B cell (primary cell): ENCODE measurements at regions not wholly inside any gene's neighbourhood (a gene's known extent, or its start where the extent isn't known, plus 50 kb on each side); places are given as distances from the start of the nearest gene placed in this dataset.
"Not testable (repeated sequence)": the region's sequence is repeated elsewhere in the genome, so short reads cannot be mapped to it uniquely, and the experiment has no call there.

ENCODE experiments used
- ATAC-seq: fragments of 200-7000 bp; cut with Tn5 transposase; one replicate; pipeline ENCODE4 v1.10.0; 2021; ENCODE audit warnings: low read depth, mild to moderate bottlenecking, moderate number of reproducible peaks, moderate library complexity
- CTCF ChIA-PET: fragments of 350-600 bp; sonication (Branson Sonifier 250); formaldehyde crosslinking; loops from one replicate; lab custom pipeline; 2021; ENCODE audit warnings: antibody characterized with exemption, inconsistent platforms; lab: Charles Lee
- POLR2A ChIA-PET: fragments of 350-600 bp; sonication (Branson Sonifier 250); formaldehyde crosslinking; loops from one replicate; lab custom pipeline; 2021; ENCODE audit warnings: antibody characterized with exemption; lab: Charles Lee
- DNase-seq: peaks from one replicate; pipeline ENCODE4 v3.0.0; 2013
- H2AFZ ChIP-seq: 2 replicates; pipeline ENCODE4 v1.6.1; 2012; ENCODE audit warnings: mild to moderate bottlenecking, low read depth, low read length; ENCODE audit not compliant: insufficient read depth, poor library complexity, severe bottlenecking
- H3K27ac ChIP-seq, 2 donors: 1 replicate in 1 of 2; 2 replicates in 1 of 2; pipeline ENCODE4 v1.5.1; 2012 to 2013; ENCODE audit warnings: low read length in 2 of 2, mild to moderate bottlenecking in 2 of 2, moderate library complexity in 1 of 2
- H3K27me3 ChIP-seq, 4 experiments: fragments of 200-600 bp in 1 of 4; sonication (generic) in 1 of 4; replicated peaks in 1 of 4; 1 replicate in 2 of 4; 2 replicates in 2 of 4; pipeline versions ENCODE4 v1.6.1 to v1.7.0; 2013 to 2016; ENCODE audit warnings: low read length in 3 of 4, mild to moderate bottlenecking in 2 of 4, mixed read lengths in 1 of 4, moderate library complexity in 1 of 4; ENCODE audit not compliant: insufficient read depth in 4 of 4, control insufficient read depth in 3 of 4; ENCODE audit errors: control extremely low read depth in 1 of 4
- H3K36me3 ChIP-seq, 2 experiments: replicated peaks in 1 of 2; 1 replicate in 1 of 2; 2 replicates in 1 of 2; pipeline versions ENCODE4 v1.6.1 to v1.7.1; 2013; ENCODE audit warnings: low read length in 1 of 2; ENCODE audit not compliant: insufficient read depth in 2 of 2, control insufficient read depth in 1 of 2; ENCODE audit errors: control extremely low read depth in 1 of 2, extremely low read depth in 1 of 2
- H3K4me1 ChIP-seq, 2 donors: fragments of 200-600 bp in 1 of 2; sonication (generic) in 1 of 2; 1 replicate in 1 of 2; 2 replicates in 1 of 2; pipeline versions ENCODE4 v1.5.1 to v1.6.1; 2013 to 2017; ENCODE audit warnings: low read length in 2 of 2; ENCODE audit not compliant: control insufficient read depth in 2 of 2, insufficient read depth in 2 of 2
- H3K4me2 ChIP-seq: replicated peaks from 2 replicates; pipeline ENCODE3; 2012; ENCODE audit warnings: mild to moderate bottlenecking, low read depth, low read length; ENCODE audit not compliant: poor library complexity, severe bottlenecking
- H3K4me3 ChIP-seq, 5 experiments: fragments of 200-600 bp in 1 of 5; sonication (generic) in 1 of 5; 1 replicate in 3 of 5; 2 replicates in 2 of 5; pipeline versions ENCODE4 v1.5.1 to v1.7.0; 2011 to 2016; ENCODE audit warnings: low read length in 4 of 5, mild to moderate bottlenecking in 4 of 5, low read depth in 2 of 5, control low read depth in 1 of 5, moderate library complexity in 1 of 5; ENCODE audit not compliant: insufficient read depth in 1 of 5; ENCODE audit errors: control extremely low read depth in 1 of 5, extremely low read depth in 1 of 5
- H3K79me2 ChIP-seq: fragments of 200-600 bp; sonication (generic); one replicate; pipeline ENCODE4 v1.6.0; 2016; ENCODE audit warnings: low read length; ENCODE audit not compliant: control insufficient read depth, insufficient read depth
- H3K9ac ChIP-seq: fragments of 200-600 bp; sonication (generic); 2 replicates; pipeline ENCODE4 v1.6.1; 2017; ENCODE audit warnings: mild to moderate bottlenecking, low read length, moderate library complexity
- H3K9me3 ChIP-seq, 3 donors: one replicate each; pipeline versions ENCODE4 v1.6.1 to v1.7.1; 2013; ENCODE audit warnings: low read length in 2 of 3; ENCODE audit not compliant: control insufficient read depth in 2 of 3, insufficient read depth in 1 of 3; ENCODE audit errors: control extremely low read depth in 1 of 3
- H4K20me1 ChIP-seq: 2 replicates; pipeline ENCODE4 v1.6.0; 2012; ENCODE audit warnings: mild to moderate bottlenecking, low read length; ENCODE audit not compliant: insufficient read depth, control insufficient read depth, poor library complexity, severe bottlenecking
- H3K27ac Mint-ChIP-seq: one replicate; pipeline ENCODE4 v1.8.0; 2021; ENCODE audit warnings: mixed read lengths
- H3K27me3 Mint-ChIP-seq: one replicate; pipeline ENCODE4 v1.8.0; 2021; ENCODE audit warnings: mixed read lengths
- H3K4me1 Mint-ChIP-seq: one replicate; pipeline ENCODE4 v1.8.0; 2021; ENCODE audit warnings: mixed read lengths
- H3K4me3 Mint-ChIP-seq: one replicate; pipeline ENCODE4 v1.8.0; 2021; ENCODE audit warnings: mixed read lengths
- H3K9me3 Mint-ChIP-seq: one replicate; pipeline ENCODE4 v1.8.0; 2022; ENCODE audit warnings: mixed read lengths; ENCODE audit not compliant: insufficient read depth
- WGBS: methylation state at CpG from one replicate; pipeline ENCODE4 v1.1.5; 2013; ENCODE audit warnings: missing lambda C conversion rate; ENCODE audit not compliant: insufficient coverage; 5-methylcytosine and 5-hydroxymethylcytosine counted together
- intact Hi-C: fragments of 100-400 bp; cut with micrococcal nuclease; formaldehyde crosslinking; loops from one replicate; pipeline ENCODE4 v1.10.0; 2022

- H3K9ac ChIP-seq, H3K4me3 ChIP-seq, H2AFZ ChIP-seq, H3K9me3 Mint-ChIP-seq, H3K27me3 Mint-ChIP-seq, DNase-seq, H3K79me2 ChIP-seq, CTCF ChIA-PET, H3K4me1 ChIP-seq, H3K4me1 Mint-ChIP-seq, H3K9me3 ChIP-seq, ATAC-seq, POLR2A ChIA-PET, H3K27me3 ChIP-seq, H3K4me2 ChIP-seq, H3K27ac Mint-ChIP-seq, H3K27ac ChIP-seq, intact Hi-C loops, H3K4me3 Mint-ChIP-seq, H4K20me1 ChIP-seq: not testable (repeated sequence)
- H3K36me3 ChIP-seq = peaks cover 0 to 33% of the 10 kb centered on the region in 2 experiments
- no CpG with 5 or more reads among the region's 9 CpGs for WGBS
Measured at GRCh38 chr17:47056687-47057086, 77.6 kb upstream of the RPRML start.
